ENCODE measurements at regions not wholly inside any gene's neighbourhood (a gene's known extent, or its start where the extent isn't known, plus 50 kb on each side); places are given as distances from the start of the nearest gene placed in this dataset.

GRCh38 chr11:91528965-91529364 lies 695.7 kb upstream of the FAT3 start:
- no peak for TF ChIP-seq EZH2phosphoT487 (IDR thresholded peaks at IDR 0.05; ENCODE audit: borderline replicate concordance, low read length)
- TF ChIP-seq, protein P1, sequence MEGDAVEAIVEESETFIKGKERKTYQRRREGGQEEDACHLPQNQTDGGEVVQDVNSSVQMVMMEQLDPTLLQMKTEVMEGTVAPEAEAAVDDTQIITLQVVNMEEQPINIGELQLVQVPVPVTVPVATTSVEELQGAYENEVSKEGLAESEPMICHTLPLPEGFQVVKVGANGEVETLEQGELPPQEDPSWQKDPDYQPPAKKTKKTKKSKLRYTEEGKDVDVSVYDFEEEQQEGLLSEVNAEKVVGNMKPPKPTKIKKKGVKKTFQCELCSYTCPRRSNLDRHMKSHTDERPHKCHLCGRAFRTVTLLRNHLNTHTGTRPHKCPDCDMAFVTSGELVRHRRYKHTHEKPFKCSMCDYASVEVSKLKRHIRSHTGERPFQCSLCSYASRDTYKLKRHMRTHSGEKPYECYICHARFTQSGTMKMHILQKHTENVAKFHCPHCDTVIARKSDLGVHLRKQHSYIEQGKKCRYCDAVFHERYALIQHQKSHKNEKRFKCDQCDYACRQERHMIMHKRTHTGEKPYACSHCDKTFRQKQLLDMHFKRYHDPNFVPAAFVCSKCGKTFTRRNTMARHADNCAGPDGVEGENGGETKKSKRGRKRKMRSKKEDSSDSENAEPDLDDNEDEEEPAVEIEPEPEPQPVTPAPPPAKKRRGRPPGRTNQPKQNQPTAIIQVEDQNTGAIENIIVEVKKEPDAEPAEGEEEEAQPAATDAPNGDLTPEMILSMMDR (conservative IDR thresholded peaks at IDR 0.05; ENCODE audit: low read depth, low read length): no peak
